H1 (cell line): ENCODE measurements at regions not wholly inside any gene's neighbourhood (a gene's known extent, or its start where the extent isn't known, plus 50 kb on each side); places are given as distances from the start of the nearest gene placed in this dataset.

Source experiments
- CTCF ChIA-PET: fragments of 300-600 bp; sonication (Branson Sonifier 250); formaldehyde crosslinking; loops from one replicate; lab custom pipeline; 2021; ENCODE audit not compliant: partially characterized antibody; lab: Charles Lee
- POLR2A ChIA-PET: fragments of 300-600 bp; sonication (Branson Sonifier 250); formaldehyde crosslinking; loops from one replicate; lab custom pipeline; 2021; ENCODE audit warnings: inconsistent platforms; ENCODE audit not compliant: partially characterized antibody; lab: Charles Lee
- DNase-seq, 2 experiments: peaks; one replicate each; pipeline versions ENCODE4 v3.0.0 to v3.0.0-alpha.2; 2010 to 2022; ENCODE audit warnings: low spot score in 2 of 2, low read depth in 1 of 2, mixed read lengths in 1 of 2
- FAIRE-seq: peaks from 2 replicates; lab custom pipeline; 2011; peaks lifted over from hg19 to GRCh38; lab: Jason Lieb, UNC
- H2AFZ ChIP-seq: 2 replicates; pipeline ENCODE4 v1.8.1; 2012; ENCODE audit warnings: low read length, inconsistent platforms
- H2AK5ac ChIP-seq: 2 replicates; pipeline ENCODE4 v1.6.1; 2013; ENCODE audit warnings: low read depth, low read length
- H2BK120ac ChIP-seq: replicated peaks from 2 replicates; pipeline ENCODE3; 2013; ENCODE audit warnings: low read depth, low read length, inconsistent platforms
- H2BK12ac ChIP-seq: 2 replicates; pipeline ENCODE4 v1.6.1; 2013; ENCODE audit warnings: low read depth, low read length
- H2BK15ac ChIP-seq: 2 replicates; pipeline ENCODE4 v1.6.1; 2013; ENCODE audit warnings: low read length
- H2BK20ac ChIP-seq: 2 replicates; pipeline ENCODE4 v1.6.1; 2013; ENCODE audit warnings: low read length
- H2BK5ac ChIP-seq: 2 replicates; pipeline ENCODE4 v1.6.1; 2013; ENCODE audit warnings: low read depth, low read length
- H3K14ac ChIP-seq: 2 replicates; pipeline ENCODE4 v1.6.1; 2013; ENCODE audit warnings: inconsistent platforms; ENCODE audit not compliant: insufficient read length
- H3K18ac ChIP-seq: 2 replicates; pipeline ENCODE4 v1.6.1; 2013; ENCODE audit warnings: low read length; ENCODE audit errors: extremely low read depth
- H3K23ac ChIP-seq: 2 replicates; pipeline ENCODE4 v1.6.1; 2013; ENCODE audit warnings: inconsistent platforms; ENCODE audit not compliant: insufficient read length
- H3K23me2 ChIP-seq: 2 replicates; pipeline ENCODE4 v1.6.1; 2013; ENCODE audit warnings: low read depth, low read length
- H3K27ac ChIP-seq: 2 replicates; pipeline ENCODE4 v1.6.1; 2011; ENCODE audit warnings: low read depth, low read length, inconsistent platforms
- H3K27me3 ChIP-seq, 4 experiments: replicated peaks in 1 of 4; 1 replicate in 1 of 4; 2 replicates in 3 of 4; pipeline versions ENCODE4 v1.6.1 to v1.8.1; 2011 to 2013; ENCODE audit warnings: low read length in 3 of 4, mild to moderate bottlenecking in 3 of 4, inconsistent platforms in 2 of 4, mixed read lengths in 2 of 4, moderate library complexity in 1 of 4; ENCODE audit not compliant: control insufficient read depth in 3 of 4, insufficient read depth in 3 of 4; ENCODE audit errors: extremely low read depth in 1 of 4
- H3K36me3 ChIP-seq, 4 experiments: 2 replicates each; pipeline versions ENCODE4 v1.6.1 to v1.8.1; 2011 to 2013; ENCODE audit warnings: mild to moderate bottlenecking in 4 of 4, low read length in 3 of 4, moderate library complexity in 2 of 4, control low read depth in 1 of 4, inconsistent platforms in 1 of 4; ENCODE audit not compliant: insufficient read depth in 4 of 4, control insufficient read depth in 2 of 4
- H3K4ac ChIP-seq: replicated peaks from 2 replicates; pipeline ENCODE3; 2013; ENCODE audit warnings: low read length, low read depth, mixed read lengths, inconsistent platforms; ENCODE audit not compliant: insufficient read length
- H3K4me1 ChIP-seq, 4 experiments: replicated peaks in 1 of 4; 1 replicate in 1 of 4; 2 replicates in 3 of 4; pipeline versions ENCODE4 v1.6.1 to v1.8.1; 2011 to 2013; ENCODE audit warnings: low read length in 3 of 4, inconsistent platforms in 2 of 4, mixed read lengths in 1 of 4; ENCODE audit not compliant: insufficient read depth in 4 of 4, control insufficient read depth in 3 of 4
- H3K4me2 ChIP-seq, 2 experiments: 2 replicates each; pipeline versions ENCODE4 v1.6.1 to v1.8.1; 2011 to 2013; ENCODE audit warnings: low read depth in 2 of 2, low read length in 2 of 2, control low read depth in 1 of 2, inconsistent platforms in 1 of 2, mild to moderate bottlenecking in 1 of 2; ENCODE audit not compliant: insufficient read depth in 1 of 2
- H3K4me3 ChIP-seq, 4 experiments: fragments of 200-600, 300-600 bp in 1 of 4; sonication (generic), shearing (Covaris generic), sonication (Bioruptor Twin) in 1 of 4; 2 replicates each; pipeline versions ENCODE4 v1.5.1 to v1.8.1; 2011 to 2016; ENCODE audit warnings: low read length in 4 of 4, low read depth in 3 of 4, control low read depth in 2 of 4, inconsistent platforms in 2 of 4, mild to moderate bottlenecking in 2 of 4, mixed read lengths in 1 of 4, moderate library complexity in 1 of 4; ENCODE audit not compliant: insufficient read depth in 2 of 4; ENCODE audit errors: extremely low read depth in 1 of 4
- H3K56ac ChIP-seq: replicated peaks from 2 replicates; pipeline ENCODE3; 2013; ENCODE audit warnings: low read depth, mild to moderate bottlenecking, mixed read lengths, low read length, inconsistent platforms; ENCODE audit not compliant: insufficient read length
- H3K79me1 ChIP-seq: 2 replicates; pipeline ENCODE4 v1.6.1; 2013; ENCODE audit warnings: low read depth, low read length, control low read depth
- H3K79me2 ChIP-seq, 2 experiments: 2 replicates each; pipeline versions ENCODE4 v1.6.1 to v1.8.1; 2012 to 2013; ENCODE audit warnings: low read length in 2 of 2, mild to moderate bottlenecking in 2 of 2, inconsistent platforms in 1 of 2; ENCODE audit not compliant: insufficient read depth in 2 of 2, control insufficient read depth in 1 of 2
- H3K9ac ChIP-seq, 4 experiments: replicated peaks in 1 of 4; 1 replicate in 1 of 4; 2 replicates in 3 of 4; pipeline versions ENCODE4 v1.6.1 to v1.8.1; 2011 to 2013; ENCODE audit warnings: low read depth in 3 of 4, low read length in 3 of 4, control low read depth in 2 of 4, mild to moderate bottlenecking in 2 of 4, moderate library complexity in 2 of 4, inconsistent platforms in 1 of 4; ENCODE audit errors: extremely low read depth in 1 of 4
- H3K9me3 ChIP-seq, 2 experiments: 2 replicates each; pipeline versions ENCODE4 v1.6.1 to v1.8.1; 2012 to 2013; ENCODE audit warnings: mild to moderate bottlenecking in 2 of 2, moderate library complexity in 2 of 2, control low read depth in 1 of 2, inconsistent platforms in 1 of 2, low read depth in 1 of 2, low read length in 1 of 2, mixed read lengths in 1 of 2; ENCODE audit not compliant: insufficient read depth in 2 of 2
- H4K20me1 ChIP-seq, 2 experiments: replicated peaks in 1 of 2; 2 replicates each; pipeline versions ENCODE3 to v1.8.1; 2011 to 2013; ENCODE audit warnings: inconsistent platforms in 2 of 2, low read length in 2 of 2, mild to moderate bottlenecking in 1 of 2; ENCODE audit not compliant: insufficient read depth in 2 of 2, control insufficient read depth in 1 of 2
- H4K5ac ChIP-seq: 2 replicates; pipeline ENCODE4 v1.6.1; 2013; ENCODE audit warnings: low read length, low read depth, mixed read lengths, inconsistent platforms; ENCODE audit not compliant: insufficient read length
- H4K8ac ChIP-seq: 2 replicates; pipeline ENCODE4 v1.8.0; 2013; ENCODE audit warnings: mild to moderate bottlenecking, moderate library complexity, low read length, inconsistent platforms; ENCODE audit not compliant: insufficient read depth; ENCODE audit errors: extremely low read depth
- H4K91ac ChIP-seq: replicated peaks from 2 replicates; pipeline ENCODE3; 2013; ENCODE audit warnings: low read length, mixed read lengths, inconsistent platforms; ENCODE audit not compliant: insufficient read length
- WGBS, 2 experiments: shearing (Covaris generic) in 1 of 2; methylation state at CpG; one replicate each; pipeline versions ENCODE4 v1.1.6 to v1.1.7; 2013 to 2015; ENCODE audit warnings: low lambda C conversion rate in 2 of 2, mixed read lengths in 2 of 2, inconsistent platforms in 1 of 2, low coverage in 1 of 2, missing lambda C conversion rate in 1 of 2; ENCODE audit not compliant: insufficient replicate concordance in 2 of 2, insufficient coverage in 1 of 2, insufficient read length in 1 of 2; ENCODE audit errors: extremely low coverage in 1 of 2, missing lambda C conversion rate in 1 of 2; 5-methylcytosine and 5-hydroxymethylcytosine counted together
- TF ChIP-seq, protein P1 (sequence below): IDR thresholded peaks from 2 replicates; pipeline ENCODE4 v1.6.1; 2011; ENCODE audit warnings: low read depth, mild to moderate bottlenecking, low read length; ENCODE audit not compliant: insufficient read depth

DNA sequence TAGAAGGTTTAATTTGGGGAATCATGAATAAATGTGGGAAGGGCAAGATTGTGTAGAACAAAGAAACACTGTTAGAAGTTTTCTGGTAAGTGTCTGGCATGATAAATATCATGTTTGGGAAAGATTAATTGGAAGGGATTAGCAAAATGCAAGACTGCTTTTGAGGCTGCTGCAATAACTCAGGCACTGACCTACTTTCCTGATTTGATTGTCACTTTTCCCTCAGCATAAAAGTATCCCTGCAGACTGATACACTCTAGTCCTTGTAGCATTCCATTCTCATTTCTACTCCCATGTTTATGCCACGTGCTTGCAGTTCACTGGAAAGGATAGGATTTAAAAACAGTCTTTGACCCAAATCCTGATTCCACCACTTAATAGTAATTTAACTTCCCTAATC, 303.3 kb upstream of the SEMA3A start:
- Histone ChIP-seq H2AK5ac (no peak overlapping the region), H3K36me3 (no peaks in the 10 kb centered on the region), H3K27ac (no peak overlapping the region), H2BK5ac (no peak overlapping the region), H3K27me3 (no peaks in the 10 kb centered on the region), H4K5ac (no peak overlapping the region), H4K8ac (no peak overlapping the region), H3K9ac (no peak overlapping the region), H3K4ac (no peak overlapping the region), H3K9me3 (no peaks in the 10 kb centered on the region), H3K56ac (no peak overlapping the region), H2AFZ (0 out of 2 replicates have a peak overlapping the region, but pooled peaks have one; percentile 49), H3K23me2 (no peaks in the 10 kb centered on the region), H2BK15ac (no peak overlapping the region), H2BK120ac (no peak overlapping the region), H3K18ac (no peak overlapping the region), H4K20me1 (no peaks in the 10 kb centered on the region), H4K91ac (no peak overlapping the region), H3K23ac (no peak overlapping the region), H3K79me1 (no peaks in the 10 kb centered on the region), H3K4me1 (no peaks in the 10 kb centered on the region), H3K14ac (no peak overlapping the region), H3K4me2 (no peak overlapping the region), H2BK20ac (no peak overlapping the region), H3K79me2 (no peaks in the 10 kb centered on the region), H3K4me3 (no peak overlapping the region), H2BK12ac (no peak overlapping the region)
- no peak for DNase-seq
- CTCF ChIA-PET: interaction anchor here (0.7 kb wide), 1 partner anchor 1476 kb away, joined by 4 read pairs; no protein-coding TSS in a partner anchor
- POLR2A ChIA-PET: no interaction called here
- 82% methylated on average over 1 of the region's 1 CpG; no CpG with 5 or more reads in 1 of the 2 experiments for WGBS, 2 experiments
- no peak for FAIRE-seq
- TF ChIP-seq, protein P1, sequence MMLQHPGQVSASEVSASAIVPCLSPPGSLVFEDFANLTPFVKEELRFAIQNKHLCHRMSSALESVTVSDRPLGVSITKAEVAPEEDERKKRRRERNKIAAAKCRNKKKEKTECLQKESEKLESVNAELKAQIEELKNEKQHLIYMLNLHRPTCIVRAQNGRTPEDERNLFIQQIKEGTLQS: no peak
